HepG2 (cell line): ENCODE measurements at regions not wholly inside any gene's neighbourhood (a gene's known extent, or its start where the extent isn't known, plus 50 kb on each side); places are given as distances from the start of the nearest gene placed in this dataset.

Experiments used
- ATAC-seq: fragments of 200-7000 bp; cut with Tn5 transposase; 3 replicates; pipeline ENCODE4 v1.9.1; 2020; ENCODE audit warnings: mild to moderate bottlenecking, moderate library complexity
- BruUV-seq: library from RNA; stranded (reverse); fragments of 400-500 nt; replicated peaks from 2 replicates; lab custom pipeline; 2021; lab: Mats Ljungman, UMichigan
- CTCF ChIA-PET: fragments of 300-600 bp; formaldehyde crosslinking; extraction: SDS; loops from one replicate; lab custom pipeline; 2021; ENCODE audit warnings: low total read pairs, inconsistent platforms, low intra/inter-chr PET ratio; lab: Yijun Ruan, JAX
- POLR2A ChIA-PET: fragments of 350-600 bp; sonication (Branson Sonifier 250); formaldehyde crosslinking; loops from one replicate; lab custom pipeline; 2020; ENCODE audit warnings: antibody characterized with exemption, inconsistent platforms; lab: Yijun Ruan, JAX
- DNase-seq: peaks from one replicate; pipeline ENCODE4 v3.0.0-alpha.2; 2015; ENCODE audit warnings: low spot score
- FAIRE-seq: peaks from 3 replicates; lab custom pipeline; 2011; peaks lifted over from hg19 to GRCh38; lab: Jason Lieb, UNC
- H2AFZ ChIP-seq: one replicate; pipeline ENCODE4 v1.6.1; 2011; ENCODE audit warnings: low read length, inconsistent platforms
- H3K27ac ChIP-seq: fragments of 300-600 bp; 3 replicates; pipeline ENCODE4 v1.8.0; 2011; ENCODE audit warnings: mixed run types, mild to moderate bottlenecking, mixed read lengths, low read length, inconsistent platforms; ENCODE audit not compliant: insufficient read depth; ENCODE audit errors: extremely low read length
- H3K27me3 ChIP-seq, 2 experiments: fragments of 200-600 bp in 1 of 2; 2 replicates in 1 of 2; 3 replicates in 1 of 2; pipeline versions ENCODE4 v1.6.0 to v1.8.0; 2011; ENCODE audit warnings: low read length in 2 of 2, mild to moderate bottlenecking in 2 of 2, moderate library complexity in 2 of 2, inconsistent platforms in 1 of 2; ENCODE audit not compliant: insufficient read depth in 2 of 2, control insufficient read depth in 1 of 2
- H3K36me3 ChIP-seq, 2 experiments: fragments of 200-600 bp in 1 of 2; replicated peaks in 1 of 2; 2 replicates in 1 of 2; 3 replicates in 1 of 2; pipeline versions ENCODE4 v1.5.1 to v1.8.0; 2011; ENCODE audit warnings: low read length in 2 of 2, inconsistent platforms in 1 of 2; ENCODE audit not compliant: insufficient read depth in 2 of 2, control insufficient read depth in 1 of 2
- H3K4me1 ChIP-seq: 2 replicates; pipeline ENCODE4 v1.5.1; 2012; ENCODE audit warnings: low read length, inconsistent platforms; ENCODE audit not compliant: insufficient read depth
- H3K4me2 ChIP-seq: 2 replicates; pipeline ENCODE4 v1.6.0; 2011; ENCODE audit warnings: low read depth, low read length, inconsistent platforms
- H3K4me3 ChIP-seq, 3 experiments: fragments of 200-600 bp in 1 of 3; sonication (generic), shearing (Covaris generic) in 1 of 3; replicated peaks in 1 of 3; 2 replicates each; pipeline ENCODE4 v1.5.1; 2011 to 2016; ENCODE audit warnings: low read length in 3 of 3, inconsistent platforms in 2 of 3, low read depth in 2 of 3, mild to moderate bottlenecking in 2 of 3, control low read depth in 1 of 3, mixed read lengths in 1 of 3; ENCODE audit not compliant: insufficient read depth in 1 of 3
- H3K79me2 ChIP-seq: one replicate; pipeline ENCODE4 v1.6.1; 2011; ENCODE audit warnings: low read length, inconsistent platforms; ENCODE audit not compliant: insufficient read depth
- H3K9ac ChIP-seq: 2 replicates; pipeline ENCODE4 v1.6.0; 2011; ENCODE audit warnings: mild to moderate bottlenecking, low read depth, low read length, inconsistent platforms; ENCODE audit not compliant: insufficient read depth
- H3K9me3 ChIP-seq: 2 replicates; pipeline ENCODE4 v1.5.1; 2012; ENCODE audit warnings: mild to moderate bottlenecking, low read length
- H4K20me1 ChIP-seq: 2 replicates; pipeline ENCODE4 v1.6.0; 2011; ENCODE audit warnings: inconsistent platforms, mild to moderate bottlenecking, low read length, moderate library complexity; ENCODE audit not compliant: insufficient read depth
- AGO1 ChIP-seq: fragments of 200-400 bp; formaldehyde crosslinking; IDR thresholded peaks from 2 replicates; pipeline ENCODE4 v1.6.1; 2017; ENCODE audit warnings: mild to moderate bottlenecking, low read depth, low read length, moderate library complexity; ENCODE audit not compliant: poor library complexity, severe bottlenecking
- ZKSCAN1 ChIP-seq: fragments of 150-350 bp; IDR thresholded peaks from 2 replicates; pipeline ENCODE4 v1.6.1; 2014; ENCODE audit warnings: low read length
- ZNF451 ChIP-seq: sonication (generic); formaldehyde crosslinking; IDR thresholded peaks from 2 replicates; pipeline ENCODE4 v1.5.0; 2020; ENCODE audit warnings: mild to moderate bottlenecking, missing genetic modification reagents
- WGBS: methylation state at CpG from one replicate; pipeline ENCODE4 v1.1.6; 2017; ENCODE audit warnings: low lambda C conversion rate; 5-methylcytosine and 5-hydroxymethylcytosine counted together
- in situ Hi-C: cut with HindIII; loops from 2 replicates; pipeline ENCODE4 v1.10.0; 2017; ENCODE audit warnings: low pct_unique_long_range_greater_than_20kb; ENCODE audit not compliant: extremely low pct_ligation_motif_present
- intact Hi-C: fragments of 100-400 bp; cut with micrococcal nuclease; formaldehyde crosslinking; loops from one replicate; pipeline ENCODE4 v1.10.0; 2022; ENCODE audit not compliant: unreplicated experiment
- TF ChIP-seq, protein P1 (sequence below): IDR thresholded peaks from 2 replicates; pipeline ENCODE4 v1.6.1; 2016; ENCODE audit warnings: missing genetic modification reagents, missing compliant biosample characterization
- TF ChIP-seq, protein P2 (sequence below), 2 experiments: sonication (generic) in 1 of 2; formaldehyde crosslinking in 1 of 2; IDR thresholded peaks; 2 replicates each; pipeline versions ENCODE4 v1.4.0 to v1.6.1; 2016 to 2020; ENCODE audit warnings: borderline replicate concordance in 1 of 2, low read depth in 1 of 2, mild to moderate bottlenecking in 1 of 2, missing genetic modification reagents in 1 of 2

DNA sequence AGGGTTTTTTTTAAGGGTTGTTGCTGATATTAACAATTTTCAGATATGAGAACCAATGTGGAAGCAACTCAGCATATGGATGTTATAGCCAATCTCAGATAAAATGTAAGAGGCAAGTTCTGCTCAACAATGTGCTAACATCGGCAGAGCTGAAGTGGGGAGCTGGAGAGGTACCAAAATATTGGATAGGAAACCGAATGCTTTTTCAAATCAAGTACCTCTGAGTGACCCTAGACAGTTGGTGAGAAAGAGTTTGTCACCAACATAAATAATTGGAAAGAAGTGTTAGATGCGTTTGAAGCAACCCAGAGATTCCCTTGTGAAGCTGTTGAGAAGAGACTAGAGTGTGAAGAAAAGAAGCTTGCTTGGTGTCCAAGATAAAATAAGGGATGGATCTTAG, 140.7 kb downstream of the SOX4 start:
- Histone ChIP-seq H3K27me3 (no peaks in the 10 kb centered on the region), H4K20me1 (no peaks in the 10 kb centered on the region), H3K9me3 (no peaks in the 10 kb centered on the region), H3K4me3 (no peak overlapping the region), H3K9ac (no peak overlapping the region)
- intact Hi-C loops = no loop called here
- POLR2A ChIA-PET = no interaction called here
- FAIRE-seq = no peak
- TF ChIP-seq ZNF451 (CRISPR knock-in tag) (no peak), ZKSCAN1 (no peak), AGO1 (no peak)
- TF ChIP-seq, protein P1, sequence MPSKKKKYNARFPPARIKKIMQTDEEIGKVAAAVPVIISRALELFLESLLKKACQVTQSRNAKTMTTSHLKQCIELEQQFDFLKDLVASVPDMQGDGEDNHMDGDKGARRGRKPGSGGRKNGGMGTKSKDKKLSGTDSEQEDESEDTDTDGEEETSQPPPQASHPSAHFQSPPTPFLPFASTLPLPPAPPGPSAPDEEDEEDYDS (CRISPR knock-in tag) = no peak
- TF ChIP-seq, protein P2, sequence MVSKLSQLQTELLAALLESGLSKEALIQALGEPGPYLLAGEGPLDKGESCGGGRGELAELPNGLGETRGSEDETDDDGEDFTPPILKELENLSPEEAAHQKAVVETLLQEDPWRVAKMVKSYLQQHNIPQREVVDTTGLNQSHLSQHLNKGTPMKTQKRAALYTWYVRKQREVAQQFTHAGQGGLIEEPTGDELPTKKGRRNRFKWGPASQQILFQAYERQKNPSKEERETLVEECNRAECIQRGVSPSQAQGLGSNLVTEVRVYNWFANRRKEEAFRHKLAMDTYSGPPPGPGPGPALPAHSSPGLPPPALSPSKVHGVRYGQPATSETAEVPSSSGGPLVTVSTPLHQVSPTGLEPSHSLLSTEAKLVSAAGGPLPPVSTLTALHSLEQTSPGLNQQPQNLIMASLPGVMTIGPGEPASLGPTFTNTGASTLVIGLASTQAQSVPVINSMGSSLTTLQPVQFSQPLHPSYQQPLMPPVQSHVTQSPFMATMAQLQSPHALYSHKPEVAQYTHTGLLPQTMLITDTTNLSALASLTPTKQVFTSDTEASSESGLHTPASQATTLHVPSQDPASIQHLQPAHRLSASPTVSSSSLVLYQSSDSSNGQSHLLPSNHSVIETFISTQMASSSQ (IDR thresholded peaks at IDR 0.05; ENCODE audit: low read depth) = no peak
- TF ChIP-seq, protein P2 (CRISPR knock-in tag; IDR thresholded peaks at IDR 0.05; ENCODE audit: borderline replicate concordance) = no peak
- TF ChIP-seq, all 625 proteins: peak for 0
- Histone ChIP-seq H3K4me1 (peaks cover 16% of the 10 kb centered on the region), H3K79me2 (no peaks in the 10 kb centered on the region), H3K27ac (no peak overlapping the region), H3K4me2 (no peak overlapping the region), H3K36me3 (no peaks in the 10 kb centered on the region), H2AFZ (no peak overlapping the region)
- 52% methylated on average over 3 of the region's 3 CpGs for WGBS
- ATAC-seq = no peak
- no peak for DNase-seq
- CTCF ChIA-PET = no interaction called here
- in situ Hi-C loops = no loop called here
- BruUV-seq = no TSS peak
